ENCODE measurements at regions not wholly inside any gene's neighbourhood (a gene's known extent, or its start where the extent isn't known, plus 50 kb on each side); places are given as distances from the start of the nearest gene placed in this dataset.

- no peak for DNase-seq (ENCODE audit: low read depth)
- TF ChIP-seq, protein P1, sequence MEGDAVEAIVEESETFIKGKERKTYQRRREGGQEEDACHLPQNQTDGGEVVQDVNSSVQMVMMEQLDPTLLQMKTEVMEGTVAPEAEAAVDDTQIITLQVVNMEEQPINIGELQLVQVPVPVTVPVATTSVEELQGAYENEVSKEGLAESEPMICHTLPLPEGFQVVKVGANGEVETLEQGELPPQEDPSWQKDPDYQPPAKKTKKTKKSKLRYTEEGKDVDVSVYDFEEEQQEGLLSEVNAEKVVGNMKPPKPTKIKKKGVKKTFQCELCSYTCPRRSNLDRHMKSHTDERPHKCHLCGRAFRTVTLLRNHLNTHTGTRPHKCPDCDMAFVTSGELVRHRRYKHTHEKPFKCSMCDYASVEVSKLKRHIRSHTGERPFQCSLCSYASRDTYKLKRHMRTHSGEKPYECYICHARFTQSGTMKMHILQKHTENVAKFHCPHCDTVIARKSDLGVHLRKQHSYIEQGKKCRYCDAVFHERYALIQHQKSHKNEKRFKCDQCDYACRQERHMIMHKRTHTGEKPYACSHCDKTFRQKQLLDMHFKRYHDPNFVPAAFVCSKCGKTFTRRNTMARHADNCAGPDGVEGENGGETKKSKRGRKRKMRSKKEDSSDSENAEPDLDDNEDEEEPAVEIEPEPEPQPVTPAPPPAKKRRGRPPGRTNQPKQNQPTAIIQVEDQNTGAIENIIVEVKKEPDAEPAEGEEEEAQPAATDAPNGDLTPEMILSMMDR (IDR thresholded peaks at IDR 0.05; ENCODE audit: control insufficient read depth, insufficient read depth, low read depth, low read length, missing control alignments) = no peak
- no peak overlapping the region for H3K4me3 ChIP-seq (ENCODE audit: control insufficient read depth, low read depth, low read length)
These were observed 52.2 kb upstream of the PRL start for GRCh38 chr6:22349051-22349450.

DNA sequence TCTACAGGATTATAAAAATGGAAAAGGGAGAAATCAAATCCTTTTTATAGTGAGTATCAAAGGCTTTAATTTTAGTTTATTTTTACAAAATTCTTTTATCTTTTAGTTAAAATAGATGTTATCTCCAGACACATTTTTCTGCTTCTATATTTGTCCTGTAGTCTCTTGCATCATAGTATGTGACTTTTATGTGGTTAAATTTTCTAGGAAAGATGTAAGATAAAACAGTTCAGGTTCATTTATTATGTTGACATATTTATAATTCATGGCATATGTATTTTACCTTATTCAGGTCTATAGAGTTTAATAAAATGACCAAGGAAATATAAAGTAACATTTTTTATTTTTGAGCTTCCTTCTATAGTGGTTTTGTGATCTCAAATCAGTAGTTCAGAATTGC is 52.7 kb upstream of the PRL start:
- no peak overlapping the region for H3K4me3 ChIP-seq (ENCODE audit: control insufficient read depth, low read depth, low read length)
- TF ChIP-seq, protein P1 (IDR thresholded peaks at IDR 0.05; ENCODE audit: control insufficient read depth, insufficient read depth, low read depth, low read length, missing control alignments) = no peak
- DNase-seq (ENCODE audit: low read depth) = no peak

- TF ChIP-seq, protein P1 (IDR thresholded peaks at IDR 0.05; ENCODE audit: control insufficient read depth, insufficient read depth, low read depth, low read length, missing control alignments) = no peak
- DNase-seq (ENCODE audit: low read depth) = no peak
- H3K4me3 ChIP-seq (ENCODE audit: control insufficient read depth, low read depth, low read length) = no peak overlapping the region
These were observed 53.3 kb upstream of the PRL start for GRCh38 chr6:22350109-22350508.

- TF ChIP-seq, protein P1 (IDR thresholded peaks at IDR 0.05; ENCODE audit: control insufficient read depth, insufficient read depth, low read depth, low read length, missing control alignments) = no peak
- DNase-seq (ENCODE audit: low read depth) = no peak
- no peak overlapping the region for H3K4me3 ChIP-seq (ENCODE audit: control insufficient read depth, low read depth, low read length)
These were observed 56.3 kb upstream of the PRL start for GRCh38 chr6:22353101-22353500.

DNA sequence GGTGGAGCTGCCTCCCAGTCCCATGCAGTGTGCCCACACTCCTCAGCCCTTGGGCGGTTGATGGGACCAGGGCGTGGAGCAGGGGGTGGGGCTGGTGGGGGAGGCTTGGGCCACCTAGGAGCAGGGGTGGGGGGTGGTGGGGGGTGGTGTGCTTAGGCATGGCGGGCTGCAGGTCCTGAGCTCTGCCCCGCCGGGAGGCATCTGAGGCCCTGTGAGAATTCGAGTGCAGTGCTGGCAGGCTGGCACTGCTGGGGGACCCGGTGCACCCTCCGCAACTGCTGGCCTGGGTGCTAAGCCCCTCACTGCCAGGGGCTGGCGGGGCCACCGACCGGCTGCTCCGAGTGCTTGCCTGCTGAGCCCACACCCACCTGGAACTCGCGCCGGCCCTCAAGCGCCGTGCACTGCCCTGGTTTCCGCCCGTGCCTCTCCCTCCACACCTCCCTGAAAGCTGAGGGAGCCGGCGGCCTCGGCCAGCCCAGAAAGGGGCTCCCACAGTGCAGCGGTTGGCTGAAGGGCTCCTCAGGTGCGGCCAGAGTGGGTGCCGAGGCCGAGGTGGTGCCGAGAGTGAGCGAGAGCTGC is 59.6 kb upstream of the PRL start:
- no peak overlapping the region for H3K4me3 ChIP-seq (ENCODE audit: control insufficient read depth, low read depth, low read length)
- no peak for DNase-seq (ENCODE audit: low read depth)
- TF ChIP-seq, protein P1 (IDR thresholded peaks at IDR 0.05; ENCODE audit: control insufficient read depth, insufficient read depth, low read depth, low read length, missing control alignments) = no peak

- TF ChIP-seq, protein P1 (IDR thresholded peaks at IDR 0.05; ENCODE audit: control insufficient read depth, insufficient read depth, low read depth, low read length, missing control alignments) = no peak
- DNase-seq (ENCODE audit: low read depth) = no peak
- no peak overlapping the region for H3K4me3 ChIP-seq (ENCODE audit: control insufficient read depth, low read depth, low read length)
These were observed 60.9 kb upstream of the PRL start for GRCh38 chr6:22357724-22358189.

All from AG09309 (cell line).